GM21717 (cell line): ENCODE measurements at regions not wholly inside any gene's neighbourhood (a gene's known extent, or its start where the extent isn't known, plus 50 kb on each side); places are given as distances from the start of the nearest gene placed in this dataset.

Source experiments
- ATAC-seq: cut with Tn5 transposase; IDR thresholded peaks from one replicate; pipeline ENCODE4 v1.9.1; 2021; ENCODE audit warnings: mild to moderate bottlenecking, moderate library complexity; ENCODE audit not compliant: unreplicated experiment

DNA sequence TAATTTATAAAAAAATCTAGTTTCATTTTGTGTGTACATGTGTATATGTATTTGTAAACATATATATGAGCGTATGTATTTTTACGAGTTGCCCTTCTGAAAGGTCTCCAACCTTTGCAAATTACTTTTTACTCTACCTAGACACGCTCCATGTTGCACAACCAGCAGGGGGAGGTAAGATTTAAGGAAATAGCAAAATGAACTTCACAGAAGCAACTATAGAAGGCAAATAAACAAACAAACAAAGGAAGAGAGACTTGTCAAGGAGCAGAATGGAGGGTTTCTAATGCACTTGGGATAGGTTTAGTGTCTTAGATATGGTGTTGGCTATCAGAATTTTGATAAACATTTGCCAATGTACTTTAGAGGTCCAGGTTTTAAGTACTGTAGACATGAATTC is 820.5 kb upstream of the POU3F3 start:
- no peak for ATAC-seq

DNA sequence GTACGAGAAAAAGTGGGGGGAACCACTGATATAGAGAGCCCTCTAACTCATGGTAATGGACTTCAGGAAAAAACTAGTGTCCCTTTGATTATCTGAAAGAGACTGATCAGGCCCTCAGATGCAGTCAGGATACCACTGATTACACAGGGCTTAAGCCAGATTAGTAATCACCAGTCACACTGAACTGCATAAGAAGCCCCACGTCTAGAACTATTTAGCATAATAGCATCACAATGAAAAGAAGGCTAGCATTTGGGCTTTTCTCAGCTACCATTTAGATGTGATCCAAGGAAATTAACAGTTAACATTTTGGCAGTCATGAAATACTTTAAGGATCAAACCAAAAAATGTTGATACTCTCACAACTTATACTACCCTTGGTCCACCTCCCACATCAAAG is 813.1 kb upstream of the POU3F3 start:
- ATAC-seq = no peak

DNA sequence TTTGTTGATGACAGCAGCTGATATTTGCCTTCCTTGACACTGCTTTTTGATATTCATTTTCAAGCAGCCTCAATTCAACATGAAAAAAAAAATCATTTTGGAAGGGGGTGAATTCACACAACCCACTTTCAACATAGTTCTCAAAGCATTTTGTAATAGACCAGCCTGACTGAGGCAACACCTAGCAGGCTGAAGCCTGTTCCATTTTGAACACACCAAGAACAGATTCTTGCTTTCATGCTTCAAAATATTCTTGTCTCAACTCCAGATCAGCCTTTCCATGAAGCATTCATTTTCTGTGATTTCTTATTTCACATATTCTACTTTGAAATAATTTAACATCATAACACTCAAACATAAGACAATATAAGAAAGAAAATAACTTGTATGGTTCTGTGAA is 812.6 kb upstream of the POU3F3 start:
- ATAC-seq = no peak

DNA sequence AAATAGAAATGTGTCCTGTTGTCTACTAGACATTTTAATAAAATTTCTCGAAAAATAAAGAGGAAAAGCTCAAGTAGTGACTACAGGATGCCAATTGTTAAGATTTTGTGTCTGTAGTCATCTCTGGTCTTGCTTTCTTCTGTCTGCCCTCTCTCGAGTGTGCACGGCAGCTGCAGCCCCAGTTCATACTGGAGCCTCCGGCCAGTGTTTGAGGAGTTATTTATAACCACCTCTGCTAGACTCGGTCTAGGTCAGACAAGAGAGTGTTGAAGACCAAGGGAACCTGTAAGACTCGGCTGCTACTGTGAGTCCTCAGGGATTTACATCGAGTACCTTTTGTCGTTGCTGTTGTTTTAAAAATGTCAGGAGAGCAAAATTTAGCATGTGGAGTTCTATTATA is 810.1 kb upstream of the POU3F3 start:
- no peak for ATAC-seq

DNA sequence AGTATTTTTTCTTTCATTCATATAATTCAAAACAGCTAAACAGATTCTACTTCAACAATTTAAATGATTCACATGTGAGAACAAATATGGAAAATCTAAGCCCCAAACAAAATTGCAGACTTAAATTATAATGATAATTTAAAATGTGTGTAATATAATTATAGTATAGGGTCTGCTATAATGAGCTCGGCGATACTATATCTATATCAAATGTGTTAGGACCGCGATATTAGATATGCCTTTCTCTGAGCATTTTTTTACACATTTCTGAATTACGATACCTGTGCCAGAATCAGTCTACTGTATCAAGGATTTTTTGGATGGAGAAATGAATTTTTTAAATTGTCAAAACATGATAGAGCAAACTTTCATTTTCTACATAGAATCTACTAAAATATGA is 808.8 kb upstream of the POU3F3 start:
- ATAC-seq = no peak

DNA sequence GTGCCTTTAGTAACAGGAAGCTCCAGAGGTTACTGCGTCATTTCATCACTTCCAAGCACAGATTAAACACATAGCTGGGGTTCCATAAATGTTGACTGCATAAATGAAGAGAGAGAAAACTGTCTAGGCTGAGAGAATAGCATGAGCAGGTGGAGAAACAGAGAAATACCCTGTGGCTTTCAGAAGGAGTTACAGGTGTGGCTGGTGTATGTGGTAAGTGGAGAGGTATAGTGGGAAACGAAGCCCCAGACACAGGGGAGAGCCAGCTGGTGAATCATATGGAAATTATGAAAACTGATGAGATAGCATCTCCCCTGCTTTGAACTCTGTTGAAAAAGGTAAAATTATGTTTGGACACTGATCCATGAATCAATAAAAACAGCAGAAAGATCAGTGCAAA is 807.4 kb upstream of the POU3F3 start:
- no peak for ATAC-seq

DNA sequence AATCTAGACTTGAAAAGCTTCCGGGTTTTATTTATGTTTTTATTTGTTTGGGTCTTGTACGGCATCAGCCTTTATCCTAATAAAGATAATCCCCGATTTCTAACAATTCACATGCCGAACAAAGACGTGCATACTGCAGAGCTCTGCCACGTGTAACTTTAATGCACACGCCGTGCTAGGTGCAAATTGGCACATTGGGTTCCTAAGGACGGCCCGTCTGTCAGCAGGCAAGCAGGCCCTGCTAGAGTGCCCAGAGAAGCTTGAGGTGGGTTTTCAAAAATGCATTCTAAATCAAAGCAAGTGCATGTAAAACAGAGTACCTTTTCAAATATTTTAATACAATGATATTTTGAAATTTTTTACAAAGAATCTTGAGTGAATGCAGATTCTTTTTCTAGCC is 806.4 kb upstream of the POU3F3 start:
- no peak for ATAC-seq

DNA sequence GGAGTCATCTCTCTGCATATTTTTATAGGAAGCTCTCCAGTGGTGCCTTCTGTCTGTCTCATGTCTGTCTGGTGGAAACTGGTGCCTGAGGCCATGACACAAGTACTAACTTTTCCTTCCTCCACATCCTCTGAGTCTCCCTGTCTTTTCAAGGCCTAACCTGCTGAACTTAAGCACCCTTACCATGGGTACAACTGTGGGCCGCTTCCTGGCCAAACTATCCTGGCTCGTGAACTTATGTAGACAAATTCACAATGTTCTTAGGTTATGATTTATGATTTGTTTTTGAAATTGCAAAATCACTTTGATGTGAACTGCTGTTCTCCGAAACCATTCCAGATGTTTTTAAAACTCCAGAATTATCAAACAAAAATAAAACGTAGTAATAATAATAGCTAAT is 804.5 kb upstream of the POU3F3 start:
- no peak for ATAC-seq

DNA sequence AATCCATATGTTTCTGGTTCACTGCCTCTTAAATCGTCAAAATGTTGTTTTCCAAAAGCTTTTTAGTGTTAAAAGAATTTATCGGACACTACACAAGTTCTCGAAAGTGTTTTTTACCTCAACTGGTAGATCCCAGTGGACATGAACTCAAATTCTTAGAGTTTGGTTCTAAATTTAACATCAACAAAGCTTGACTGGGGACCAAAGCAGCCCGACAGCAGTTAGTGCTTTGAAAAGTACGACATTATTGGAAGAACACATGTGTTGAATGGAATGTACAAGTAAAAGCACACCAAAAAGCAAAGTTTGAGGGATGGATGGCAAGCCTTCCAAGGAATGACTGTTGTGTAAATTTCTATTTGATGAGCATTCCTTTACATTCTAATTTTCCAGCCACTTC is 803.9 kb upstream of the POU3F3 start:
- ATAC-seq = no peak

DNA sequence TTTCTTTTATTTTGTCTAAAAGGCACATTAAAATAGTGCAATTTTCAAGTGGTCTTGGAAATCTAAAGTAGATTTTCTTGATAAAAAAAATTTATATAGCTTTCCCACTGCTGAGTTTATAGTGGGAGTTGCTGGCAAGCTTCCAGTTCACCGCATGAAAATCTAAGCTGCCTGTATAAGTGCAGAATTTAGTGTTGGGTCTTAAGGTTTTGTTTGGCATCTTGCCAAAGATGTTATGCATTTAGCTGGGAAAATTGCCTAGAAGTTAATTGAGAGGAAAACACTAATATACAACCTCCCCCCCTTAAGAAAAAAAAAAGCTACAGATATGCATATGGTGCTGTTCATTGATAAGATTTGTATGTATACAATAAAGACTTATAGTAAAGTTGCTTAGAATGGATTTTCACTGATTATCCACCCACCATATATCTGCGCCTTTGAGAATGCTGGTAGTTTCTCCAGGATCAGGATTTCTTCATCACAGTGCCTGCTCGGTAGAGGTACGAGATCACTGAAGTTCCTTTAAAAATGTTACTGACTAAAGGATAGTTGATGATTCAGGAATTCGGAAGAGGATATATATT is 803.2 kb upstream of the POU3F3 start:
- ATAC-seq = no peak

DNA sequence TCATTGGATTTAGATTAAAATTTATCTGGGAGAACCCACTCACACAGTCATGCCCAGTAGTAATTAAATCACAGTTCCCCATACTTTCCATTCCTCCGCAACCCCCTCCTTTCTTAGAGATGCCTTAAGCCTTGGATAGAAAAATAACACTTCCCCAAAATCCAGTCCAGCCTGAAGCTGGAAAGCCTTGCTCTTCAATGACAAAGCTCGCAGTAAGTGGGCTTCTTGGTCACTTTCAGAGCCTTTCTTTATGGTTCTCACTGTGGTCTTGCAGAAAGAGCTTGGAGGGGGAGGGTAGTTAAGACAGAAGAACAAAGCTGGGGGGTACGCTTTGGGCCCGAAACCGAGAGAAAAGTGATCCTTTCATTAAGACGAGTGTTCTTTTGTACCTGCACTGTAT is 802.1 kb upstream of the POU3F3 start:
- ATAC-seq = no peak

DNA sequence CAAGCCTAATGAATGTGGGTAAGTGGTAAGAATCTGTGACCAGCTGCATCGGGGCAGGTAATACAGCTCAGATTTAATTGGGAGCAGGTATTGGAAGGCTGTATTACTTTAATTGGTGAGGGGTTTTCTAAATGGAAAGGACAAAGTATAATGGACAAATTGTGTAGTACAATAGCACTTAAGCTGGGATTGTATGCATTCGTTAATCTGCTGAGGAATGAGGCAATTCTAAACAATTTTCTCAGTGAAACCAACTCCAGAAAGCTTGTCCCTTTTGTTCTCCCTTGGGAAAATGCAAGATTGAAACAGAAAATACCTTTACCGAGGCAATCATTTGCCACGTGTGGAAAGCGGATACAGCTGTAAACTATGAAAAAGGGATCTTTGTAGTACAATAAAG is 801.6 kb upstream of the POU3F3 start:
- no peak for ATAC-seq

DNA sequence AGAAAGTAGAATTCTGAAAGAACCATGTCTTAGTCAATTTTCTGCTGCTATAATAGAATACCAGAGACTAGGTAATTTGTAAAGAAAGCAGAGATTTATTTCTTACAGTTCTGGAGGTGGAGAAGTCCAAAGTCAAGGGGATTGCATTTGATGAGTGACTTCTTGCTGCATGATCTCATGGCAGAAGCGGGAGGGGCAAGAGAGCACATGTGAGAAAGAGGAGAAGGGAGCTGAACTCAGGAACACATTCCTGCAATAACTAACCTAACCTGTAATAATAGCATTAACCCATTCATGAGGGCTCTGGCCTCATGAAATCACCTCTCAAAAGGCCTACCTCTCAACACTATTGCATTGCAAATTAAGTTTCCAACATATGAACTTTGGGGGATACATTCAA is 797.5 kb upstream of the POU3F3 start:
- no peak for ATAC-seq

DNA sequence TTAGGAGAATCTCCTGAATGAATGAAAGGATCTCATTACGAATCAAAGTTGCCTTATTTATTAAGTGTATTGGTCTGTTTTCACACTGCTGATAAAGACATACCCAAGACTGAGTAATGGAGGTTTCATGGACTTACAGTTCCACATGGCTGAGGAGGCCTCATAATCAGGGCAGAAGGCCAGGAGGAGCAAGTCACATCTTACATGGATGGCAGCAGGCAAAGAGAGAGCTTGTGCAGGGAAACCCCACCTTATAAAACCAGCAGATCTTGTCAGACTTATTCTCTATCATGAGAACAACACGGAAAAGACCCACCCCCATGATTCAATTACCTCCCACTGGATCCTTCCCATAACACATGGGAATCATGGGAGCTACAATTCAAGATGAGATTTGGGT is 785.2 kb upstream of the POU3F3 start:
- ATAC-seq = no peak

DNA sequence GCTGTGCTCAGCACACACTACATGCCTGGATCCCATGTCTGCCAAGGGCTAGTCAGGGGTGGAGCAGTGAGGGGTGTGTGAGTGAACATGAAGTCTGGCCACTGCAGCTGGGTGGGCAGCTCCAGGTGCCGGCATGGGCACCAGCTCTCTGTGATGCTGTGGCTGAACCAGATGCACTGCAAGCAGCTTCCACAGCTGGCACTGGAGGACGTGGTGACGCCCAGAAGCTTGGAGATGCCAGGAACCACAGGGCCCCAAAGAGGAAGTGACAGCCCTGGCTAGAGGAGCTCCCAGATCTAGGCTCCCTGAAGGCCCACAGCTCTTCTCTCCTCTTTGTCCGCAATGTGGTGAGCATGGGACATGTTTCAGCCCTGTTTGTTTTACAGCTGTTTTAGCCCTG is 776.3 kb upstream of the POU3F3 start:
- no peak for ATAC-seq

DNA sequence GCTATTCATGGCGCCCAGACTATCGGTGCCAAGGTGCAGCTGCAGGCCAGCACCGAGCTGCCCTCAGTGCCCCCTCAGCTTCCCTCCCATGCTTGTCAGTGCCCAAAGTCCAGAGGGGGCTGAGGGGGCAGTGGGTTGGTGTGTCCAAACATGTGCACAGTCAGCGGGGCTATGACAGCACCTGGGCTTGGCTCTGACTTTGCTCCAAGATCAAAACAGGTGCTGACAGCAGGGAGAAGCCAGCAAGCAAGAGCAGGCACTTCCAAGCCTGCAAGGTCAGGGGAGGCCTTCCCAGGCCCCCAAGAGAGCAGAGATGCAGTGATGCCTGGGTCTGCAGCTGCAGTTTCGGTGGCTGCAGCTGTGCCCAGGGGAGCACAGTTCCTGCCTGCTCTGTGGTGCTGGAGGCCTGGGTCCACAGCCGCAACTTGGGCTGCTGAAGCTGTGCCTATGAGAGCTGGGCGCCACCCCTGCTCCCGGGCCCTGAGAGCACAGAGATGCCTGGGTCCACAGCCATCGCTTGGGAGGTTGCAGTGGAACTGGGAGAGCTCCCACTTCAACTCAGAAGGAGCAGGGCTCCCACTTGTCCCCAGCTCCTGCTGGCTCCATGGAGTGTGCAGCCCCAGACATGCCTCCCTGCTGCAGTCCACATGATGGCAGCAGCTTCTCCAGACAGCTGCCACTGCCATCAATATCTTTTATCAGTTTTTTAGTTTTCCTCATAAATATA is 775.3 kb upstream of the POU3F3 start:
- ATAC-seq = no peak

DNA sequence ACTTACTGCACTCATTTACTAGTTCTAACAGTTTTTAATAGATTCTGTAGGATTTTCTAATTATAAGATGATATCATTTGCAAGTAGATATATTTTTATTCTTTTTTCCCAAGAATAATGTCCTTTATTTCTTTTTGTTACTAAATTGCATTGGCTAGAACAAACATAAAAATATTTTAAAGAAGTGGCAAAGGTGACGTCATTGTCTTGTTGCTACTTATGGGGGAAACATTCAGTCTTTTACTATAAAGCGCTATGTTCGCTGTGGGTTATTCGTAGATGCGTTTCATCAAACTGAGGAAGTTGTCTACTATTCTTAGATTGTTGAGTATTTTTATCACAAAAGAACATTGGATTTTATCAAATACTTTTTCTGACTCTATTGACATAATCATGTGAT is 765.2 kb upstream of the POU3F3 start:
- no peak for ATAC-seq

DNA sequence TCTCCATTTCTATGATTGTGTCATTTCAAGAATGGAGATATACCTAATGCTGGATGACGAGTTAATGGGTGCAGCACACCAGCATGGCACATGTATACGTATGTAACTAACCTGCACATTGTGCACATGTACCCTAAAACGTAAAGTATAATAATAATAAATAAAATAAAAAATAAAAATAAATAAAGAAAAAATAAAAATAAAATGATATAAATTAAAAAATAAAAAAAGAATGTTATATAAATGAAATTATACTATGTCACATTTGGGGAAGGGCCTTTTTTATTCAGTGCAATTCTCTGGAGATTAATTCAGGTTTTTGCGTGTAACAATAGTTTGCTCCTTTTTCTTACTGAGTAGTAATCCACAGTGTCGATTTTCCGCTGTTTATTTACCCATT is 763.5 kb upstream of the POU3F3 start:
- ATAC-seq = no peak

DNA sequence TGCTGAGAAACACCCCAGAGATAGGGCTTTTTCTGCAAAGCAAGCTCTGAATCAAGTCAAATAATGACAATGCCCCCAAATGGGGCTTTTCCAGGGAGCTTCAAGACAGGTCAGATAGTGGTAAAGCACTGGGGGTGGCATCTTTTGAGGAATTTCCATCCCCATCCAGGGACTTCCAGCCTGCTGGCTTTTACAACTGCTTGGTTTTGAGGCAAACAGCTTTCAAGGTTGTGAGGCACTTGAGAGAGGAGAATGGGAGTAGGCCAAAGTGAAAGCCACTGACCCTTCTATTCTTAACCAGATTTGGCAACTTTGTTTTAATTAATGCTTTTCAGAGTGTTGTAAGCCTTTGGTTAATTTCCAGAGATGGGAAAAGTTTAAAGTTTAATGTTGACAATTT is 762.0 kb upstream of the POU3F3 start:
- no peak for ATAC-seq

DNA sequence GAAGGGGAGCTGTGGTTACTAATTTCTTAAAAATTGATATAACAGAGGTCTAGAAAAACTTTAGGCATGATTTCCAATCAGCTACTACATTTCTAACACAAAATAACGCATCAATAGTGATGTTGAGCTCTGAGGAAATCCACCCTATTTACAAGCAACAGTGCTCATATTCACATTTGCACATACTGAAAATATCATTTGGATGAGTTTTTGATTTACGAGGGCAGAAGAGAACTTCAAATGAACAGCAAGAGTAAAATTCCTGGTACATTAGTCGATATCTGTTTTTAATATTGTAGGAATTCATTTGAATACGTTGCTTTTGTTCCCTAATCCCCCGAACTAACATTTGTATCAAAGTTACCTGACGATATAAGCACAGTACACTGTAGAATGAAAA is 761.0 kb upstream of the POU3F3 start:
- no peak for ATAC-seq

DNA sequence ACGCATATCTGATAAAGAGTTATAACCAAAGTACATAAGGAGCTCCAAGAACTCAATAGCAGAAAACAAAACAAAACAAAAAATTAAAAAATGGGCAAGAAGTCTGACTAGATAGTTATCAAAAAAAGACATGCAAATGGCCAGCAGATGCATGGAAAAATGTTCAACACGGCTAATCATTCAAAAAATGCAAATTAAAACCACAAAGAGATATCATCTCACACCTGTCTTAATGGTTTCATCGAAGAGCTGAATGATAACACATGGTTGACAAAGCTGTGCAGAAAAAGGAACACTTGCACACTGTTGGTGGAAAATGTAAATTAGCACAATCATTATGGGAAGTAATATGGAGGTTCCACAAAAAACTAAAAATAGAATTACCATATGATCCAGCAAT is 751.3 kb upstream of the POU3F3 start:
- no peak for ATAC-seq

DNA sequence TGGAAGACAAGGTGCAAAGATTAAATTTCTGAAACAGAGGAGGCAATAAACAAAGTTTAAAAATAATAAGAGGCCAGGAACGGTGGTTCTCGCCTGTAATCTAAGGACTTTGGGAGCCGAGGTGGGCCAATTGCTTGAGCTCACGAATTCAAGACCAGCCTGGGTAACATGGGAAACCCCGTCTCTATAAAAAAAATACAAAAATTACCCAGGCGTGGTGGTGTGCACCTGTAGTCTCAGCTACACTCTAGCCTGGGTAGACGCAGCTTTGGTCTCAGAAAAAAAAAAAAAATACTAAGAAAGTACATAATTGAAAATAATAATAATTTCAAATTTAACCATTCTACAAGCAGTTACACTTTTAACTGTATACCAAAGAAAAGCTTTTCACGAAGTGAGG is 744.6 kb upstream of the POU3F3 start:
- no peak for ATAC-seq

DNA sequence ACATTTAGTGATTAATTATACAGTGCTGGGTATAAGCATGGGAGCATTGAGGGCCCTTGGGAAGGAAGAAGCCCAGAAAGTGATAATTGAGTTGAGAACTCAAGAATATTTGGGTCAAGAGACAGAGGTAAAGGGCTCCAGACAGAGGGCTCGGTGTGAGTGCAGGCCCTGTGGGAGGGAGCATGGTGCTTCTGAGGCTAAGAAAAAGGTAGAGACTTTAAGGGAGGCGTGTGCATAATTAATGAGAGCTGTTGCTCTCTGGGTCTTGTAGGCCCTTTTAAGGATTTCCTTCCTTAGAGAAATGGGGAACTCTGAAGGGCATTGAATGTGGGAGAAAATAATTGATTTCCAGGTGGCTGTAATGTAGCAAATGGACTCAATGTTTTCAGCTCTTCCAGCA is 735.0 kb upstream of the POU3F3 start:
- no peak for ATAC-seq
